ENCODE measurements at regions not wholly inside any gene's neighbourhood (a gene's known extent, or its start where the extent isn't known, plus 50 kb on each side); places are given as distances from the start of the nearest gene placed in this dataset.

- DNase-seq: no peak
- Histone ChIP-seq H2AFZ (ENCODE audit: low read depth) (no peak overlapping the region), H3K27ac (ENCODE audit: low read depth in 2 of 2, low read length in 1 of 2) (no peak overlapping the region), H3K9me2 (no peaks in the 10 kb centered on the region), H3K27me3 (ENCODE audit: insufficient read depth) (no peaks in the 10 kb centered on the region), H3K36me3 (replicated peaks in 1 of 2; ENCODE audit: control insufficient read depth in 1 of 2, insufficient read depth in 2 of 2, low read length in 1 of 2) (no peaks in the 10 kb centered on the region), H3K4me1 (ENCODE audit: control insufficient read depth in 1 of 2, insufficient read depth in 2 of 2, low read depth in 1 of 2, low read length in 1 of 2) (peaks cover 0 to 10% of the 10 kb centered on the region in 2 experiments; a peak in 2 of 4 replicates), H3K79me2 (ENCODE audit: insufficient read depth) (no peaks in the 10 kb centered on the region), H3F3A (replicated peaks; ENCODE audit: insufficient read depth) (no peaks in the 10 kb centered on the region), H3K9ac (no peak overlapping the region), H4K20me1 (ENCODE audit: insufficient read depth) (no peaks in the 10 kb centered on the region), H3K4me3 (ENCODE audit: low read depth in 2 of 2, low read length in 1 of 2) (no peak overlapping the region), H3K4me2 (no peak overlapping the region), H3K9me3 (no peaks in the 10 kb centered on the region)
- POLR2A ChIA-PET: no interaction called here
- CTCF ChIA-PET: interaction anchor here (1.8 to 2.3 kb wide), 2 partner anchors 68 to 151 kb away, joined by 4 to 12 read pairs; no protein-coding TSS in a partner anchor
- TF ChIP-seq FOSL2 (IDR thresholded peaks at IDR 0.05; ENCODE audit: borderline replicate concordance, low read depth): no peak
- TF ChIP-seq NRF1 (IDR thresholded peaks at IDR 0.05; ENCODE audit: low read depth, low read length): no peak
- TF ChIP-seq, protein P1, sequence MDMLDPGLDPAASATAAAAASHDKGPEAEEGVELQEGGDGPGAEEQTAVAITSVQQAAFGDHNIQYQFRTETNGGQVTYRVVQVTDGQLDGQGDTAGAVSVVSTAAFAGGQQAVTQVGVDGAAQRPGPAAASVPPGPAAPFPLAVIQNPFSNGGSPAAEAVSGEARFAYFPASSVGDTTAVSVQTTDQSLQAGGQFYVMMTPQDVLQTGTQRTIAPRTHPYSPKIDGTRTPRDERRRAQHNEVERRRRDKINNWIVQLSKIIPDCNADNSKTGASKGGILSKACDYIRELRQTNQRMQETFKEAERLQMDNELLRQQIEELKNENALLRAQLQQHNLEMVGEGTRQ (IDR thresholded peaks at IDR 0.05; ENCODE audit: borderline replicate concordance, low read depth, low read length): no peak
- TF ChIP-seq YY1 (IDR thresholded peaks at IDR 0.05; ENCODE audit: low read depth): no peak
- no peak for TF ChIP-seq CHD2 (IDR thresholded peaks at IDR 0.05; ENCODE audit: low read length, partially characterized antibody)
- no peak for TF ChIP-seq RXRA (IDR thresholded peaks at IDR 0.05; ENCODE audit: borderline replicate concordance, low read depth)
- TF ChIP-seq TCF12 (IDR thresholded peaks at IDR 0.05): no peak
- no peak for TF ChIP-seq MEF2A (IDR thresholded peaks at IDR 0.05; ENCODE audit: borderline replicate concordance, low read depth)
- TF ChIP-seq ELF1 (IDR thresholded peaks at IDR 0.05): no peak
- no peak for TF ChIP-seq FOXJ3 (CRISPR knock-in tag; IDR thresholded peaks at IDR 0.05)
- no peak for TF ChIP-seq GATA2 (CRISPR knock-in tag; IDR thresholded peaks at IDR 0.05)
- TF ChIP-seq JUND (IDR thresholded peaks at IDR 0.05): no peak
- TF ChIP-seq TEAD4 (IDR thresholded peaks at IDR 0.05; ENCODE audit: borderline replicate concordance, insufficient read depth): no peak
- no peak for TF ChIP-seq FOXM1 (IDR thresholded peaks at IDR 0.05; ENCODE audit: low read depth)
- TF ChIP-seq SMC3 (IDR thresholded peaks at IDR 0.05; ENCODE audit: low read depth, low read length): no peak
- TF ChIP-seq RCOR1 (IDR thresholded peaks at IDR 0.05; ENCODE audit: low read length): no peak
- no peak for TF ChIP-seq ZBTB33 (IDR thresholded peaks at IDR 0.05; ENCODE audit: borderline replicate concordance, low read depth)
- TF ChIP-seq MAX (IDR thresholded peaks at IDR 0.05; ENCODE audit: low read depth): no peak
- 78% methylated on average over 3 of the region's 3 CpGs for WGBS (ENCODE audit: low lambda C conversion rate)
Observed at GRCh38 chr3:72515281-72515680, 333.0 kb downstream of the SHQ1 start.

GRCh38 chr3:72510247-72510646 lies 338.0 kb downstream of the SHQ1 start:
- no peak overlapping the region for H3K9ac ChIP-seq
- no peak overlapping the region for H3K27ac ChIP-seq (ENCODE audit: low read depth in 2 of 2, low read length in 1 of 2)
- H3K4me3 ChIP-seq (ENCODE audit: low read depth in 2 of 2, low read length in 1 of 2): no peak overlapping the region
- POLR2A ChIA-PET: no interaction called here
- no peaks in the 10 kb centered on the region for H3K9me2 ChIP-seq
- CTCF ChIA-PET: interaction anchor here (0.6 to 0.9 kb wide), 2 partner anchors 43 to 156 kb away, joined by 3 read pairs; no protein-coding TSS in a partner anchor
- no peaks in the 10 kb centered on the region for H3K79me2 ChIP-seq (ENCODE audit: insufficient read depth)
- H3K9me3 ChIP-seq: no peaks in the 10 kb centered on the region
- peaks cover 0 to 8% of the 10 kb centered on the region in 2 experiments; a peak in 1 of 4 replicates for H3K4me1 ChIP-seq (ENCODE audit: control insufficient read depth in 1 of 2, insufficient read depth in 2 of 2, low read depth in 1 of 2, low read length in 1 of 2)
- DNase-seq: no peak
- WGBS (ENCODE audit: low lambda C conversion rate): 16% methylated on average over 3 of the region's 3 CpGs
- no peak overlapping the region for H3K4me2 ChIP-seq
- H2AFZ ChIP-seq (ENCODE audit: low read depth): no peak overlapping the region
- no peaks in the 10 kb centered on the region for H3K27me3 ChIP-seq (ENCODE audit: insufficient read depth)
- no peaks in the 10 kb centered on the region for H3K36me3 ChIP-seq (replicated peaks in 1 of 2; ENCODE audit: control insufficient read depth in 1 of 2, insufficient read depth in 2 of 2, low read length in 1 of 2)
- no peaks in the 10 kb centered on the region for H4K20me1 ChIP-seq (ENCODE audit: insufficient read depth)
- no peaks in the 10 kb centered on the region for H3F3A ChIP-seq (replicated peaks; ENCODE audit: insufficient read depth)
- TF ChIP-seq EZH2phosphoT487 (IDR thresholded peaks at IDR 0.05; ENCODE audit: borderline replicate concordance, low read depth): no peak
- TF ChIP-seq NFIC (IDR thresholded peaks at IDR 0.05; ENCODE audit: borderline replicate concordance): no peak
- TF ChIP-seq, protein P2, sequence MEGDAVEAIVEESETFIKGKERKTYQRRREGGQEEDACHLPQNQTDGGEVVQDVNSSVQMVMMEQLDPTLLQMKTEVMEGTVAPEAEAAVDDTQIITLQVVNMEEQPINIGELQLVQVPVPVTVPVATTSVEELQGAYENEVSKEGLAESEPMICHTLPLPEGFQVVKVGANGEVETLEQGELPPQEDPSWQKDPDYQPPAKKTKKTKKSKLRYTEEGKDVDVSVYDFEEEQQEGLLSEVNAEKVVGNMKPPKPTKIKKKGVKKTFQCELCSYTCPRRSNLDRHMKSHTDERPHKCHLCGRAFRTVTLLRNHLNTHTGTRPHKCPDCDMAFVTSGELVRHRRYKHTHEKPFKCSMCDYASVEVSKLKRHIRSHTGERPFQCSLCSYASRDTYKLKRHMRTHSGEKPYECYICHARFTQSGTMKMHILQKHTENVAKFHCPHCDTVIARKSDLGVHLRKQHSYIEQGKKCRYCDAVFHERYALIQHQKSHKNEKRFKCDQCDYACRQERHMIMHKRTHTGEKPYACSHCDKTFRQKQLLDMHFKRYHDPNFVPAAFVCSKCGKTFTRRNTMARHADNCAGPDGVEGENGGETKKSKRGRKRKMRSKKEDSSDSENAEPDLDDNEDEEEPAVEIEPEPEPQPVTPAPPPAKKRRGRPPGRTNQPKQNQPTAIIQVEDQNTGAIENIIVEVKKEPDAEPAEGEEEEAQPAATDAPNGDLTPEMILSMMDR (IDR thresholded peaks at IDR 0.05): no peak
- TF ChIP-seq POLR2AphosphoS5 (IDR thresholded peaks at IDR 0.05; ENCODE audit: low read depth, low read length): no peak
- no peak for TF ChIP-seq GATA2 (CRISPR knock-in tag; IDR thresholded peaks at IDR 0.05)
- no peak for TF ChIP-seq CHD2 (IDR thresholded peaks at IDR 0.05; ENCODE audit: low read length, partially characterized antibody)
- no peak for TF ChIP-seq JUND (IDR thresholded peaks at IDR 0.05)
- no peak for TF ChIP-seq EP300 (IDR thresholded peaks at IDR 0.05; ENCODE audit: borderline replicate concordance in 1 of 2, low read depth in 1 of 2, low read length in 1 of 2)
- no peak for TF ChIP-seq ZBTB33 (IDR thresholded peaks at IDR 0.05; ENCODE audit: borderline replicate concordance, low read depth)
- TF ChIP-seq TCF12 (IDR thresholded peaks at IDR 0.05): no peak
